ENCODE measurements at regions not wholly inside any gene's neighbourhood (a gene's known extent, or its start where the extent isn't known, plus 50 kb on each side); places are given as distances from the start of the nearest gene placed in this dataset.

- Histone ChIP-seq H3K4me3 (replicated peaks in 1 of 2; ENCODE audit: low read depth in 1 of 2, low read length in 2 of 2) (no peak overlapping the region), H3K4me1 (ENCODE audit: control insufficient read depth in 1 of 2, insufficient read depth in 2 of 2, low read length in 2 of 2) (no peaks in the 10 kb centered on the region), H3K36me3 (ENCODE audit: control insufficient read depth in 1 of 2, insufficient read depth in 2 of 2, low read length in 2 of 2) (no peaks in the 10 kb centered on the region), H3K9ac (ENCODE audit: low read length) (no peak overlapping the region), H3K9me2 (ENCODE audit: insufficient read depth) (no peaks in the 10 kb centered on the region), H2AFZ (ENCODE audit: low read depth, low read length, poor library complexity, severe bottlenecking) (no peak overlapping the region), H3K4me2 (ENCODE audit: low read length) (no peak overlapping the region), H3K27me3 (ENCODE audit: insufficient read depth, low read length) (no peaks in the 10 kb centered on the region), H4K20me1 (ENCODE audit: insufficient read depth) (no peaks in the 10 kb centered on the region), H3K79me2 (ENCODE audit: insufficient read depth, low read length) (no peaks in the 10 kb centered on the region), H3K9me3 (ENCODE audit: control insufficient read depth in 1 of 2, insufficient read depth in 1 of 2, low read depth in 1 of 2, low read length in 2 of 2) (no peaks in the 10 kb centered on the region), H3K27ac (ENCODE audit: low read depth, low read length) (no peak overlapping the region)
- TF ChIP-seq, protein P1, sequence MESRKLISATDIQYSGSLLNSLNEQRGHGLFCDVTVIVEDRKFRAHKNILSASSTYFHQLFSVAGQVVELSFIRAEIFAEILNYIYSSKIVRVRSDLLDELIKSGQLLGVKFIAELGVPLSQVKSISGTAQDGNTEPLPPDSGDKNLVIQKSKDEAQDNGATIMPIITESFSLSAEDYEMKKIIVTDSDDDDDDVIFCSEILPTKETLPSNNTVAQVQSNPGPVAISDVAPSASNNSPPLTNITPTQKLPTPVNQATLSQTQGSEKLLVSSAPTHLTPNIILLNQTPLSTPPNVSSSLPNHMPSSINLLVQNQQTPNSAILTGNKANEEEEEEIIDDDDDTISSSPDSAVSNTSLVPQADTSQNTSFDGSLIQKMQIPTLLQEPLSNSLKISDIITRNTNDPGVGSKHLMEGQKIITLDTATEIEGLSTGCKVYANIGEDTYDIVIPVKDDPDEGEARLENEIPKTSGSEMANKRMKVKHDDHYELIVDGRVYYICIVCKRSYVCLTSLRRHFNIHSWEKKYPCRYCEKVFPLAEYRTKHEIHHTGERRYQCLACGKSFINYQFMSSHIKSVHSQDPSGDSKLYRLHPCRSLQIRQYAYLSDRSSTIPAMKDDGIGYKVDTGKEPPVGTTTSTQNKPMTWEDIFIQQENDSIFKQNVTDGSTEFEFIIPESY (IDR thresholded peaks at IDR 0.05; ENCODE audit: extremely low read depth, insufficient replicate concordance, low read length) = no peak
- TF ChIP-seq ZFX (IDR thresholded peaks at IDR 0.05) (no peak), EZH2 (IDR thresholded peaks at IDR 0.05) (no peak), SP1 (IDR thresholded peaks at IDR 0.05; ENCODE audit: low read depth) (no peak)
- ChIA-PET CTCF (no interaction called here), RAD21 (ENCODE audit: low non-redundant PET in 1 of 2, low total read pairs in 2 of 2, uncharacterized antibody in 2 of 2, unreplicated experiment in 2 of 2) (no interaction called here), POLR2A (no interaction called here)
- DNase-seq (ENCODE audit: low read depth, low spot score) (no peak), ATAC-seq (no peak)
- BruUV-seq (replicated peaks) = no TSS peak
- intact Hi-C loops (cut with micrococcal nuclease) = no loop called here
Observed at GRCh38 chr12:93031028-93031427, 101.9 kb upstream of the EEA1 start.

DNA sequence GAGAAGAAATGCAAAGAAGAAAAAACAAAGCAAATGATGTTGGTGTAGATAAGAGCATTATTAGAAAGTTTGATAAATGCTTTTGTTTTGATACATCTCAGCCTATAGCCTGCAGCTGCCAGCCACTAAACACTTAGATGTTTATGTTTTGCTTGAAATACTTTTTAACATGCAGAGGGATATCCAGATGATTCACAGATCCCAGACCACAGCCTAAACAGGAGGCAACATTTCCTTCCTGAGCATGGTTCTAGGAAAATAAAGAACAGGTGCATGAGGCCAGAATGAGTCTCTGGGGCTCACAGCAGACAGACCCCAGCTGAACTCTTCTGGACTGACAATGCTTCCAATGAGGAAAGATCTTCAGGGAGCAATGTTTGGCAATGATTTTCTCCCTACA lies 103.7 kb upstream of the EEA1 start:
- no peaks in the 10 kb centered on the region for H3K4me1 ChIP-seq (ENCODE audit: control insufficient read depth in 1 of 2, insufficient read depth in 2 of 2, low read length in 2 of 2)
- CTCF ChIA-PET = no interaction called here
- no peak for TF ChIP-seq POLR2A (IDR thresholded peaks at IDR 0.05; ENCODE audit: borderline replicate concordance, extremely low read depth, insufficient read depth, insufficient read length)
- TF ChIP-seq CEBPB (IDR thresholded peaks at IDR 0.05; ENCODE audit: low read depth) = no peak
- no peak for TF ChIP-seq CBX3 (IDR thresholded peaks at IDR 0.05; ENCODE audit: low read depth)
- TF ChIP-seq, protein P1 (IDR thresholded peaks at IDR 0.05; ENCODE audit: extremely low read depth, insufficient replicate concordance, low read length) = no peak
- TF ChIP-seq EGR1 (IDR thresholded peaks at IDR 0.05; ENCODE audit: low read depth) = no peak
- TF ChIP-seq ZNF274 (IDR thresholded peaks at IDR 0.05; ENCODE audit: low read depth, low read length) = no peak
- TF ChIP-seq EZH2phosphoT487 (IDR thresholded peaks at IDR 0.05; ENCODE audit: borderline replicate concordance) = no peak
- no peak for TF ChIP-seq SRF (IDR thresholded peaks at IDR 0.05; ENCODE audit: low read depth)
- TF ChIP-seq, protein P2, sequence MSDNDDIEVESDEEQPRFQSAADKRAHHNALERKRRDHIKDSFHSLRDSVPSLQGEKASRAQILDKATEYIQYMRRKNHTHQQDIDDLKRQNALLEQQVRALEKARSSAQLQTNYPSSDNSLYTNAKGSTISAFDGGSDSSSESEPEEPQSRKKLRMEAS (IDR thresholded peaks at IDR 0.05) = no peak
- TF ChIP-seq ZFX (IDR thresholded peaks at IDR 0.05) = no peak
- no peak for TF ChIP-seq JUND (IDR thresholded peaks at IDR 0.05)
- no peak for TF ChIP-seq EZH2 (IDR thresholded peaks at IDR 0.05)
- TF ChIP-seq, protein P3, sequence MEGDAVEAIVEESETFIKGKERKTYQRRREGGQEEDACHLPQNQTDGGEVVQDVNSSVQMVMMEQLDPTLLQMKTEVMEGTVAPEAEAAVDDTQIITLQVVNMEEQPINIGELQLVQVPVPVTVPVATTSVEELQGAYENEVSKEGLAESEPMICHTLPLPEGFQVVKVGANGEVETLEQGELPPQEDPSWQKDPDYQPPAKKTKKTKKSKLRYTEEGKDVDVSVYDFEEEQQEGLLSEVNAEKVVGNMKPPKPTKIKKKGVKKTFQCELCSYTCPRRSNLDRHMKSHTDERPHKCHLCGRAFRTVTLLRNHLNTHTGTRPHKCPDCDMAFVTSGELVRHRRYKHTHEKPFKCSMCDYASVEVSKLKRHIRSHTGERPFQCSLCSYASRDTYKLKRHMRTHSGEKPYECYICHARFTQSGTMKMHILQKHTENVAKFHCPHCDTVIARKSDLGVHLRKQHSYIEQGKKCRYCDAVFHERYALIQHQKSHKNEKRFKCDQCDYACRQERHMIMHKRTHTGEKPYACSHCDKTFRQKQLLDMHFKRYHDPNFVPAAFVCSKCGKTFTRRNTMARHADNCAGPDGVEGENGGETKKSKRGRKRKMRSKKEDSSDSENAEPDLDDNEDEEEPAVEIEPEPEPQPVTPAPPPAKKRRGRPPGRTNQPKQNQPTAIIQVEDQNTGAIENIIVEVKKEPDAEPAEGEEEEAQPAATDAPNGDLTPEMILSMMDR (IDR thresholded peaks at IDR 0.05 in 2 of 3, conservative IDR thresholded peaks at IDR 0.05 in 1 of 3; ENCODE audit: borderline replicate concordance in 1 of 3, insufficient read depth in 1 of 3, low read depth in 2 of 3, low read length in 2 of 3) = no peak
- no peak for TF ChIP-seq TCF7L2 (IDR thresholded peaks at IDR 0.05; ENCODE audit: borderline replicate concordance, extremely low read depth, insufficient read depth, insufficient read length)

More for the DNA sequence above, 103.7 kb upstream of the EEA1 start:
- no peaks in the 10 kb centered on the region for H3K9me3 ChIP-seq (ENCODE audit: control insufficient read depth in 1 of 2, insufficient read depth in 1 of 2, low read depth in 1 of 2, low read length in 2 of 2)
- H3K4me2 ChIP-seq (ENCODE audit: low read length) = no peak overlapping the region
- H3K27ac ChIP-seq (ENCODE audit: low read depth, low read length) = no peak overlapping the region
- no peaks in the 10 kb centered on the region for H4K20me1 ChIP-seq (ENCODE audit: insufficient read depth)
- H2AFZ ChIP-seq (ENCODE audit: low read depth, low read length, poor library complexity, severe bottlenecking) = no peak overlapping the region
- no peak overlapping the region for H3K4me3 ChIP-seq (replicated peaks in 1 of 2; ENCODE audit: low read depth in 1 of 2, low read length in 2 of 2)
- no peaks in the 10 kb centered on the region for H3K9me2 ChIP-seq (ENCODE audit: insufficient read depth)
- no peaks in the 10 kb centered on the region for H3K27me3 ChIP-seq (ENCODE audit: insufficient read depth, low read length)
- H3K36me3 ChIP-seq (ENCODE audit: control insufficient read depth in 1 of 2, insufficient read depth in 2 of 2, low read length in 2 of 2) = no peaks in the 10 kb centered on the region
- ChIA-PET POLR2A (no interaction called here), RAD21 (ENCODE audit: low non-redundant PET in 1 of 2, low total read pairs in 2 of 2, uncharacterized antibody in 2 of 2, unreplicated experiment in 2 of 2) (no interaction called here)
- no TSS peak for BruUV-seq (replicated peaks)
- H3K9ac ChIP-seq (ENCODE audit: low read length) = no peak overlapping the region
- no peaks in the 10 kb centered on the region for H3K79me2 ChIP-seq (ENCODE audit: insufficient read depth, low read length)
- intact Hi-C loops (cut with micrococcal nuclease) = no loop called here
- DNase-seq (ENCODE audit: low read depth, low spot score) (no peak), ATAC-seq (no peak)
